ENCODE measurements at regions not wholly inside any gene's neighbourhood (a gene's known extent, or its start where the extent isn't known, plus 50 kb on each side); places are given as distances from the start of the nearest gene placed in this dataset.

GRCh38 chr1:108056436-108056990 is 91.5 kb upstream of the VAV3 start:
- H3K9me3 Mint-ChIP-seq: peaks cover 2% of the 10 kb centered on the region

DNA sequence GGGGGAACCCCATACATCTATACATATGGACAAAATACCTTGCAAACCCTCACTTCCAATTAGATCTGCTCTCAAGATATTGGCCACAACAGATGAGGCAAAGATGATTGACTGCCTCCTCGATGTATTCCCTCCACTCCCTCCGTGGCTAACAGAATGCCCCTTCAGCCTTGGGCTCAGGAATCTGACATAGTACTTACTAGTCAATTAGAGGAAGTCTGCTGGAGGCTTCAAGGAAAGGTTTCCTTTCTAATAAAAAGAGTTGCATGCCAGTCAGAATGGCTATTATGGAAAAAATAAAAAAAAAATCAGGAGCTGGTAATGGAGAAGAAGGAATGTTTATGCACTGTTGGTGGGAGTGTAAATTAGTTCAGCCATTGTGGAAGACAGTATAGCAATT is 90.4 kb upstream of the VAV3 start:
- H3K27me3 Mint-ChIP-seq: no peaks in the 10 kb centered on the region
- H3K36me3 Mint-ChIP-seq: no peaks in the 10 kb centered on the region
- no peak overlapping the region for H3K4me3 Mint-ChIP-seq
- peaks cover 5% of the 10 kb centered on the region for H3K4me1 Mint-ChIP-seq
- H3K27ac Mint-ChIP-seq: no peak overlapping the region
- H3K9me3 Mint-ChIP-seq: no peaks in the 10 kb centered on the region

More at GRCh38 chr1:108056436-108056990, 91.5 kb upstream of the VAV3 start:
- Mint-ChIP-seq H3K4me3 (no peak overlapping the region), H3K36me3 (peaks cover under 1% of the 10 kb centered on the region), H3K4me1 (peaks cover 5% of the 10 kb centered on the region), H3K27ac (no peak overlapping the region), H3K27me3 (no peaks in the 10 kb centered on the region)

DNA sequence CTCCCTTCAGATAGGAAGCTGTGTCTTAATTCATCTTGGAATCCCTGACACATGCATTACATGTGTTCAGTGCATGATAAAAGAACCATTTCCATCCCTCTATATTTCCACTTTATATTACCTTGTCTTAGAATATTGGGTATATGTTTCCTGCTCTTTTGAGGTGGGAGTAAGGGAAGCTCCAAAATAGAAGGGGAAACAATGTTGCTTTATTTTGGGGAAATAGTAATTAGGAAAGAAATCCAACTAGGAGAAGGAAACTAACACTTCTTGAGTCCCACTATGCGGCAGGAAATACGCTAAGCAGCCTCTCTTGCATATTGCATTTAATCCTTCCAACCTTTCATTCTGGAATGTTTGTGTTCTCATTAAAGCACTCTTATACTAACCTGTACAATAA is 89.4 kb upstream of the VAV3 start:
- no peaks in the 10 kb centered on the region for H3K9me3 Mint-ChIP-seq
- no peaks in the 10 kb centered on the region for H3K27me3 Mint-ChIP-seq
- no peaks in the 10 kb centered on the region for H3K36me3 Mint-ChIP-seq
- peaks cover 5% of the 10 kb centered on the region for H3K4me1 Mint-ChIP-seq
- no peak overlapping the region for H3K4me3 Mint-ChIP-seq
- H3K27ac Mint-ChIP-seq: no peak overlapping the region

DNA sequence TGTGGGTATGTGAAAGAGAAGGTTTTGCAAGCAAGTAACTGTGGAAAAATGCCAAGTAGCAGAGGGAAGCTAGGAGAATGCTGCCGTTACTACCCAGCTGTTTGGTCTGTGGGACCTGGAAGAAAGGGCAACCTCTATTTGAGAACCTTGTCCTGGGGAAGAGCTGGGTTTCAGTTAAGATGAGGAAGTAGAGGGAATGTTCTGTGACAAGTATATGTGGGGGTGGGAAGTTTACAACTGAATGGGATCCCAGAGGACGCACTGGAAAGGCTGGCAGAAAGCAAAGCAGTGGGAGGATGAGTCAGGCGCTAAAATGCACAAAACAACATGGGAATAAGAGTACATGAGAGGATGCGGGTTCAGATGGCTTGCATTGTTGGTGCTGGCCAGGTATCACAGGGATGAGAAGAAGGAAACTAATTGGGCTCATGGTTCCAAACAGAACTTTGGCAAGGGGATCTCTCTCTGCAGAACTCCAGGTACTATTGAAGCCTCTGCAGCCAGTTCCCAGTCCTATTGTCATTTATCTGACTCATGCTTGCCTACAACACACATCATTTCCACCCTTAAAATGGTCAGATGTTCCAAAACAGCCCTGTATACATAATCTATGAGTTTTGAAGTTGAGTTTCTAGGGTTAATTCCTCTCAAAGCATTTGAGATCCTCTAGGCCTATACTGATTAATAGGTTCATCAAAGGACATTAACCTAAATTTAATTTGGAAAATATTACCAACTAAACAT is 88.5 kb upstream of the VAV3 start:
- Mint-ChIP-seq H3K36me3 (no peaks in the 10 kb centered on the region), H3K4me3 (no peak overlapping the region), H3K27me3 (no peaks in the 10 kb centered on the region), H3K4me1 (peaks cover 5% of the 10 kb centered on the region), H3K9me3 (no peaks in the 10 kb centered on the region), H3K27ac (no peak overlapping the region)

GRCh38 chr1:108051631-108052377 is 86.8 kb upstream of the VAV3 start:
- H3K27ac Mint-ChIP-seq: no peak overlapping the region
- no peaks in the 10 kb centered on the region for H3K9me3 Mint-ChIP-seq

DNA sequence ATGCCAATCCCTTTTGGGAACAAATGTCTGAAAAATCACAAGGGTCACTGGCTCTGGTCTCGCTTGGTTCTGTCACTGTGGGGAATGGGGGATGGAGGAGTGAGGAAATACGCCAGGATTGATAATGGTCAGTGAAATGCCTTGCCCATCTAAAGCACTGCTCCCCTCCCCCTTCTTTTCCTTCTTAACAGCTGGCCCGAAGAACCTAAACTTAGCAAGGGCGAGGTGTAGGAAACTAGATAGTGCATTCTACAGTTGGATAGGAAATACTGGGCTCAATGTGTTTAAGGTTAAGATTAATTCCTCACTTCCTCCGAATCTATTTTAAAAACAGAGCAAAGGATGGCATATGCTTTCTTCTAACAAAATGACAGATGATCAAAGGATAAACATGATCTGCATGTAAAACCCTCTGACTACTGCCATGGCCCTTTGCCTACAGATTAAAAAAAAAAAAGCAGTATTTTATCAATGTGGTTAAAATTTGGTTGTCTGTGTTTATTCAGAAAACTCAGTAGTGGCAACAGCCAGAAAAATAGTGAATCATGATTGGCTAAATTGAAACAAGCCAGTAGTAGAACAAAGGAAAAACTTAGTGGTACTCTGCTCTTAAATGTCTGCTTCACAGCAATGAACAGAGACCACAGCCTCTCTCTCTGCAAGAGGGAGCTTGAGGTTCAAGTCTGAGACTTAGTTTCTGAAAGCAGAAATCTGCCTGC is 86.1 kb upstream of the VAV3 start:
- Mint-ChIP-seq H3K27ac (no peak overlapping the region), H3K27me3 (no peaks in the 10 kb centered on the region), H3K9me3 (no peaks in the 10 kb centered on the region), H3K4me1 (no peaks in the 10 kb centered on the region), H3K36me3 (no peaks in the 10 kb centered on the region), H3K4me3 (no peak overlapping the region)

More at GRCh38 chr1:108051631-108052377, 86.8 kb upstream of the VAV3 start:
- no peaks in the 10 kb centered on the region for H3K4me1 Mint-ChIP-seq
- H3K4me3 Mint-ChIP-seq: no peak overlapping the region
- H3K36me3 Mint-ChIP-seq: no peaks in the 10 kb centered on the region
- no peaks in the 10 kb centered on the region for H3K27me3 Mint-ChIP-seq

GRCh38 chr1:108050158-108050557 is 85.2 kb upstream of the VAV3 start:
- Mint-ChIP-seq H3K4me3 (peak overlapping the region; percentile 24), H3K4me1 (peaks cover 6% of the 10 kb centered on the region), H3K36me3 (no peaks in the 10 kb centered on the region), H3K27me3 (no peaks in the 10 kb centered on the region), H3K9me3 (no peaks in the 10 kb centered on the region), H3K27ac (no peak overlapping the region)

DNA sequence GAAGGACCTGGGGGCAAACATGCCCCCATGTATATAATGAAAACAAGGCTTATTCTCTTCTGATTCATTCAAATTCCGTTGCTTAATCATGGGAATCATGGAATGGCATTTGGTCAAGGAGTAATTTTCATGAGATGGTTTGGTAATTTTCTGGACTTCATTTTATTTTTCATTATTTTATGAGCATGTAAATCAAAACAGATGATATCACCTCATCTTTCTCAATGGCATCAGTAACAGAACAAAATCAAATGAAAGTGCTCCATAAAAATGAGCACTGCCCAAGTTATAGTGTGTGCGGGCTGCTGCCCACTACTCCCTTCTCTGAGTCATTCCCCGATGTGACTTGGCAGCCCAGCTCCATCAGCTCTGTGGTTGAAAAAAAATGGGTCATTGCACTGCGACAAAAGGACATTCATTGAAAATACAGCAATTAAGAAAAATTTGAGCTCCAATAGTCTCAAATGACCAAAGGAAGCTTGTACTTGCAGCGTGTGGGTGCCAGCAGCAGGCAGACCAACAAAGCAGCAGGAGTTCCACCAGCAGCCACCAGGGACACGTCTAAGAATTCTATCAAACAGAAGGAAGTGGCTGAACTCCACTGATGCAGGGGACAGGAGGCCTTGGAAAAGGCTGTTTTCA is 84.3 kb upstream of the VAV3 start:
- H3K4me3 Mint-ChIP-seq: no peak overlapping the region
- peaks cover 15% of the 10 kb centered on the region for H3K4me1 Mint-ChIP-seq
- no peaks in the 10 kb centered on the region for H3K27me3 Mint-ChIP-seq
- H3K36me3 Mint-ChIP-seq: no peaks in the 10 kb centered on the region
- H3K27ac Mint-ChIP-seq: no peak overlapping the region
- no peaks in the 10 kb centered on the region for H3K9me3 Mint-ChIP-seq

- H3K27me3 Mint-ChIP-seq: no peaks in the 10 kb centered on the region
- no peaks in the 10 kb centered on the region for H3K9me3 Mint-ChIP-seq
- peaks cover 22% of the 10 kb centered on the region for H3K4me1 Mint-ChIP-seq
- H3K27ac Mint-ChIP-seq: peak overlapping the region; percentile 13
- H3K4me3 Mint-ChIP-seq: no peak overlapping the region
- no peaks in the 10 kb centered on the region for H3K36me3 Mint-ChIP-seq
Measured at GRCh38 chr1:108048301-108049177, 83.6 kb upstream of the VAV3 start.

DNA sequence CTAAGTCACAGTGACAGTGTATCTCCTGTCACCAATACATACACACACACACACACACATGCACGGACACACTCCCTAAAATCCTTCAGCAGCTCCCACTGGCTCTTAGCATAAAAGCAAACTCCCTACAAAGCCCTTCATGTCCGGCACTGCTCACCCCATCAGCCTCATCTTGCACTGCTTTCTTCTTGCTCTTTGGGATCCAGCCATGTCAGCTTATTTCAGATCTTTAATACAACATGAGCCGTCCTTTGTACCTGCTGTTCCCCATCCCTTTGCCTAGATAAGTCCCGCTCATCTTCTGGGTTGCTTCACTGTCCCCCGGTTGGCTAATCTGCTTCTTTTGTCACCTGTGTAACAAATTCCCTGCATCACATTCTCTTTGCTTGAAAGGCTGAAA is 82.1 kb upstream of the VAV3 start:
- H3K27me3 Mint-ChIP-seq: no peaks in the 10 kb centered on the region
- no peaks in the 10 kb centered on the region for H3K9me3 Mint-ChIP-seq
- H3K4me1 Mint-ChIP-seq: peaks cover 34% of the 10 kb centered on the region
- H3K4me3 Mint-ChIP-seq: no peak overlapping the region
- H3K27ac Mint-ChIP-seq: no peak overlapping the region
- no peaks in the 10 kb centered on the region for H3K36me3 Mint-ChIP-seq

- Mint-ChIP-seq H3K9me3 (no peaks in the 10 kb centered on the region), H3K27ac (no peak overlapping the region), H3K36me3 (no peaks in the 10 kb centered on the region), H3K4me1 (peaks cover 44% of the 10 kb centered on the region), H3K27me3 (no peaks in the 10 kb centered on the region), H3K4me3 (no peak overlapping the region)
Measured at GRCh38 chr1:108046026-108046425, 81.0 kb upstream of the VAV3 start.

DNA sequence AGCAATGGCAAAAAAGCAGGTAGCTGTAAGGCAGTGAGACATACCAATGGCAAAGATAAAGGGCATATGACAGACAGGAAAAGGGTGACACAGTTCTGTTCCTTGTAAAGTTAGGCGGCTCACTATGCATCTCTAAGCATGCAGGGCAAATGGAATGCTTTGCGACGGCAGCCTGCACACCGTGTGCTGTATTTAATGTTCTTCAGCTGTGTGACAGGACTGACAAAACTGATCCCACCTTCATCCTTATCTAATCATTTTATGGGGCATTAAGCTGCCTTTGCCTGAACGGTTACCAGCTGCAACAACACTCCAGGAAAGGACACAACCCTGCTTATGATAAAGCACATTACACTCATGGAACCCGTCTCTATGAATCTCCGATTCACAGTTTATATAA is 80.5 kb upstream of the VAV3 start:
- no peak overlapping the region for H3K4me3 Mint-ChIP-seq

GRCh38 chr1:108044318-108044717 is 79.3 kb upstream of the VAV3 start:
- no peaks in the 10 kb centered on the region for H3K27me3 Mint-ChIP-seq
- no peaks in the 10 kb centered on the region for H3K9me3 Mint-ChIP-seq
- H3K4me3 Mint-ChIP-seq: no peak overlapping the region
- no peak overlapping the region for H3K27ac Mint-ChIP-seq
- peaks cover 44% of the 10 kb centered on the region for H3K4me1 Mint-ChIP-seq
- no peaks in the 10 kb centered on the region for H3K36me3 Mint-ChIP-seq

More for the DNA sequence above, 80.5 kb upstream of the VAV3 start:
- Mint-ChIP-seq H3K4me1 (peaks cover 44% of the 10 kb centered on the region), H3K27me3 (no peaks in the 10 kb centered on the region), H3K36me3 (no peaks in the 10 kb centered on the region), H3K27ac (no peak overlapping the region), H3K9me3 (no peaks in the 10 kb centered on the region)

- Mint-ChIP-seq H3K4me3 (no peak overlapping the region), H3K27me3 (no peaks in the 10 kb centered on the region), H3K27ac (peak overlapping the region; percentile 9), H3K36me3 (no peaks in the 10 kb centered on the region), H3K4me1 (peaks cover 44% of the 10 kb centered on the region), H3K9me3 (no peaks in the 10 kb centered on the region)
Measured at GRCh38 chr1:108043707-108044106, 78.7 kb upstream of the VAV3 start.

Data from activated naive CD4-positive, alpha-beta T cell treated with anti-CD3 and anti-CD28 coated beads, Interleukin-2, amount 50 U/mL, for 24 hours (primary cell).